ENCODE measurements at regions not wholly inside any gene's neighbourhood (a gene's known extent, or its start where the extent isn't known, plus 50 kb on each side); places are given as distances from the start of the nearest gene placed in this dataset.

GRCh38 chr5:174917976-174918554, 193.7 kb downstream of the MSX2 start:
- TF ChIP-seq CTCF (IDR thresholded peaks at IDR 0.05) (no peak), POLR2A (IDR thresholded peaks at IDR 0.05) (no peak), POLR2AphosphoS5 (IDR thresholded peaks at IDR 0.05) (no peak)

Measured in sigmoid colon (tissue), 4 donors.